ENCODE measurements at regions not wholly inside any gene's neighbourhood (a gene's known extent, or its start where the extent isn't known, plus 50 kb on each side); places are given as distances from the start of the nearest gene placed in this dataset.

GRCh38 chr1:195294911-195295310 lies 1313.3 kb downstream of the KCNT2 start:
- Mint-ChIP-seq H3K4me3 (no peak overlapping the region), H3K9me3 (peaks cover 7 to 9% of the 10 kb centered on the region in 2 donors), H3K36me3 (no peaks in the 10 kb centered on the region), H3K27ac (no peak overlapping the region), H3K4me1 (no peaks in the 10 kb centered on the region), H3K27me3 (ENCODE audit: low read depth in 2 of 2) (no peaks in the 10 kb centered on the region)
- ATAC-seq = no peak
- intact Hi-C loops (cut with micrococcal nuclease) = no loop called here
- no peak overlapping the region for H3K4me3 ChIP-seq (ENCODE audit: low read length)
- DNase-seq = no peak
- TF ChIP-seq CTCF (IDR thresholded peaks at IDR 0.05) = no peak
- H3K9me3 ChIP-seq (ENCODE audit: control insufficient read depth, insufficient read depth, low read length) = no peaks in the 10 kb centered on the region
- no peaks in the 10 kb centered on the region for H3K27me3 ChIP-seq (ENCODE audit: control insufficient read depth, insufficient read depth, low read length)
- 81% methylated on average over 3 of the region's 3 CpGs for WGBS (ENCODE audit: insufficient coverage)
- H3K4me1 ChIP-seq (ENCODE audit: control insufficient read depth, insufficient read depth, low read length) = no peaks in the 10 kb centered on the region
- no peak overlapping the region for H3K27ac ChIP-seq (ENCODE audit: low read length)
- no peaks in the 10 kb centered on the region for H3K36me3 ChIP-seq (ENCODE audit: control insufficient read depth, insufficient read depth, low read length)

- ATAC-seq (no peak), DNase-seq (no peak)
- H3K9me3 ChIP-seq (ENCODE audit: control insufficient read depth, insufficient read depth, low read length) = no peaks in the 10 kb centered on the region
- H3K4me3 ChIP-seq (ENCODE audit: low read length) = no peak overlapping the region
- no peaks in the 10 kb centered on the region for H3K36me3 ChIP-seq (ENCODE audit: control insufficient read depth, insufficient read depth, low read length)
- no peak for TF ChIP-seq CTCF (IDR thresholded peaks at IDR 0.05)
- intact Hi-C loops (cut with micrococcal nuclease) = no loop called here
- no peak overlapping the region for H3K4me3 Mint-ChIP-seq
- H3K36me3 Mint-ChIP-seq = no peaks in the 10 kb centered on the region
- H3K9me3 Mint-ChIP-seq = peaks cover 8 to 12% of the 10 kb centered on the region in 2 donors
- no peaks in the 10 kb centered on the region for H3K4me1 Mint-ChIP-seq
- no peaks in the 10 kb centered on the region for H3K4me1 ChIP-seq (ENCODE audit: control insufficient read depth, insufficient read depth, low read length)
- H3K27me3 Mint-ChIP-seq (ENCODE audit: low read depth in 2 of 2) = no peaks in the 10 kb centered on the region
- no peak overlapping the region for H3K27ac ChIP-seq (ENCODE audit: low read length)
- H3K27ac Mint-ChIP-seq = no peak overlapping the region
- no peaks in the 10 kb centered on the region for H3K27me3 ChIP-seq (ENCODE audit: control insufficient read depth, insufficient read depth, low read length)
- no CpG with 5 or more reads among the region's 1 CpG for WGBS (ENCODE audit: insufficient coverage)
Measured at GRCh38 chr1:195278644-195279043, 1329.6 kb downstream of the KCNT2 start.

- no peak overlapping the region for H3K4me3 Mint-ChIP-seq
- intact Hi-C loops (cut with micrococcal nuclease) = no loop called here
- H3K9me3 ChIP-seq (ENCODE audit: control insufficient read depth, insufficient read depth, low read length) = no peaks in the 10 kb centered on the region
- no peaks in the 10 kb centered on the region for H3K4me1 ChIP-seq (ENCODE audit: control insufficient read depth, insufficient read depth, low read length)
- DNase-seq (no peak), ATAC-seq (no peak)
- H3K4me3 ChIP-seq (ENCODE audit: low read length) = no peak overlapping the region
- H3K27ac Mint-ChIP-seq = no peak overlapping the region
- WGBS (ENCODE audit: insufficient coverage) = no CpG with 5 or more reads among the region's 2 CpGs
- H3K36me3 Mint-ChIP-seq = no peaks in the 10 kb centered on the region
- no peak overlapping the region for H3K27ac ChIP-seq (ENCODE audit: low read length)
- no peaks in the 10 kb centered on the region for H3K4me1 Mint-ChIP-seq
- TF ChIP-seq CTCF (IDR thresholded peaks at IDR 0.05) = no peak
- peaks cover 4 to 12% of the 10 kb centered on the region in 2 donors for H3K9me3 Mint-ChIP-seq
- no peaks in the 10 kb centered on the region for H3K27me3 Mint-ChIP-seq (ENCODE audit: low read depth in 2 of 2)
- no peaks in the 10 kb centered on the region for H3K36me3 ChIP-seq (ENCODE audit: control insufficient read depth, insufficient read depth, low read length)
- no peaks in the 10 kb centered on the region for H3K27me3 ChIP-seq (ENCODE audit: control insufficient read depth, insufficient read depth, low read length)
Measured at GRCh38 chr1:195275710-195276109, 1332.5 kb downstream of the KCNT2 start.

DNA sequence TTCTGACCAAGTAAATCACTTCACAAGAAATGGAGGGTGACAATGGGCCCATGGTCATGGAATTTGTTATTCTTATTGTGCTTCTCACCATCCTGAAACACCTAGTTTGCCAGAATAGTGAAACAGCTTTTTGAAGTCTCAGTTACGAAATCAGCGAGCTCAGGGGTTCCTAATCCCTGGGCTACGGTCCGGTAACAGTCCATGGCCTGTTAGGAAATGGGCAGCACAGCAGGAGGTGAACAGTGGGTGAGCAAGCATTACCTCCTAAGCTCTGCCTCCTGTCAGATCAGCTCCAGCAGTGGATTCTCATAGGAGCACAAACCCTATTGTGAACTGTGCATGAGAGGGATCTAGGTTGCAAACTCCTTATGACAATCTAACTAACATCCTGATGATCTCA lies 1356.3 kb downstream of the KCNT2 start:
- H3K36me3 Mint-ChIP-seq = no peaks in the 10 kb centered on the region
- no peak for TF ChIP-seq CTCF (IDR thresholded peaks at IDR 0.05)
- no peaks in the 10 kb centered on the region for H3K27me3 ChIP-seq (ENCODE audit: control insufficient read depth, insufficient read depth, low read length)
- H3K36me3 ChIP-seq (ENCODE audit: control insufficient read depth, insufficient read depth, low read length) = no peaks in the 10 kb centered on the region
- intact Hi-C loops (cut with micrococcal nuclease) = no loop called here
- H3K9me3 ChIP-seq (ENCODE audit: control insufficient read depth, insufficient read depth, low read length) = no peaks in the 10 kb centered on the region
- H3K27ac Mint-ChIP-seq = no peak overlapping the region
- H3K4me1 ChIP-seq (ENCODE audit: control insufficient read depth, insufficient read depth, low read length) = no peaks in the 10 kb centered on the region
- ATAC-seq (no peak), DNase-seq (no peak)
- 87% methylated on average over 4 of the region's 4 CpGs for WGBS (ENCODE audit: insufficient coverage)
- no peak overlapping the region for H3K4me3 Mint-ChIP-seq
- H3K27ac ChIP-seq (ENCODE audit: low read length) = no peak overlapping the region
- H3K9me3 Mint-ChIP-seq = peaks cover 9% of the 10 kb centered on the region in 2 donors
- H3K4me3 ChIP-seq (ENCODE audit: low read length) = no peak overlapping the region
- H3K27me3 Mint-ChIP-seq (ENCODE audit: low read depth in 2 of 2) = no peaks in the 10 kb centered on the region
- no peaks in the 10 kb centered on the region for H3K4me1 Mint-ChIP-seq

All from natural killer cell (primary cell).